ENCODE measurements at regions not wholly inside any gene's neighbourhood (a gene's known extent, or its start where the extent isn't known, plus 50 kb on each side); places are given as distances from the start of the nearest gene placed in this dataset.
"Not testable (repeated sequence)": the region's sequence is repeated elsewhere in the genome, so short reads cannot be mapped to it uniquely, and the experiment has no call there.

DNA sequence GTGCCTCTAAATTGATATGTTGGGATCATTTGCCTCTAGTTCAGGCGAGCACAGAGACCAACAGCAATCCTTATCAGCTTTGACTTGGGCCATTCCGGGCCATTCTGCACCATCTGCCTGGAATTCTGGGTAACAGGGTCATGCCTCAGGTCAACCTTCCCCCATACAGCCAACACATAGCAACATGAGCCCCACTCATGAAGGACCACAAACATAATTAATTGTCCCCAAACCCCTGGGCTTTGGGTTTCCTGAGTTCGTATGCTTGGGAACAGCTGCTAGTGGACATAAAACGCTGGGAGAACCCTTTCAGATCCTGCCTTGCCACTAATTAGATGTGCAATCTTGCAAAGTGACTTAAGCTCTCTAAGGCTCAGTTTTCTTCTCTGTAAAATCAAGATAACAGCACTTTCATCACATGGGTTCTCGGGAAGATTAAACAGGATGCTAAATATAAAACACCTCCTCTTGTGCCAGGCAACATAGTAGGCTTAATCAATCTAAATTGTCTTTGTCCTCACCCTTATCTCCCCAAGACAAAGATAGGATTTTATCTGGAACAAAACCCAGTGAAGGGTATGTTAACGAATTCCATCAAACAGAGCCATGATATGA is 426.5 kb downstream of the CD83 start:
- DNase-seq: no peak

DNA sequence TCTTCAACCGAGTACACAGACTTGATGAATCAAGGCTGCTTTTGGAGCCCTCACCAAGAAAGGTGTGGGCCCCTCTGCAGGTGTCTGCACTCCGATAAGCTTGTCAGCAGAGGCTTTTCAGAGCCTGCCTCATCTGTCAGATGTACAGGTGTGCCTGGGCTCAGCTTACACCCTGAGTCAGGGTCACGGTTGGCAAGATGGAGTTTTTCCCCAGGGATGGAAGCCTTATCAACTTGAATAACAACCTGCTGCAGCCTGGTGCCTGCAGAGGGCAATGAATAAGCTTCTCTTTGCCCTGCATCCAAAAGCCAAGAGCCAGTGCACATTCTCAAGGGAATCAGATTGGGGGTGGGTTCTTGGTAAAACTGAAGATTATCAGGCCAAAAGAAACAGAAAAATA is 427.1 kb downstream of the CD83 start:
- no peak for DNase-seq

DNA sequence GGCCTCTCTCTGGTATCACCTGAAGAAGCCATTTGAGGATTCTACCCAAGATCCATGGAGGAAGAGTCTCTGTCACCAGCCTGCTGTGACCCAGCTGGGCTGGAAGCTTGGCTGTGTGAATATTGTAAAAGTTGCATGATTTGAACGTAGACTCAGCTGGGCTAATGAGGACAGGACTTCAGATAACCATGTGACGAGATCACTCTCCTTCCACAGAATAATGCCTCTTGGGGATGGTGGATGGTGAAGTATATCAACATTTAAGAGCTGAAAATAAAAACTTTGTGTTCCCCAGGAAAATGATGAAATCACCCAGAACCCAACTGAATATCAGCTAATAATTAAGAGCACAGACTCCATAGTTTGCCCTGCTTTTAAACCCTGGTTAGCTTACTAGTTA is 427.9 kb downstream of the CD83 start:
- DNase-seq: no peak

DNA sequence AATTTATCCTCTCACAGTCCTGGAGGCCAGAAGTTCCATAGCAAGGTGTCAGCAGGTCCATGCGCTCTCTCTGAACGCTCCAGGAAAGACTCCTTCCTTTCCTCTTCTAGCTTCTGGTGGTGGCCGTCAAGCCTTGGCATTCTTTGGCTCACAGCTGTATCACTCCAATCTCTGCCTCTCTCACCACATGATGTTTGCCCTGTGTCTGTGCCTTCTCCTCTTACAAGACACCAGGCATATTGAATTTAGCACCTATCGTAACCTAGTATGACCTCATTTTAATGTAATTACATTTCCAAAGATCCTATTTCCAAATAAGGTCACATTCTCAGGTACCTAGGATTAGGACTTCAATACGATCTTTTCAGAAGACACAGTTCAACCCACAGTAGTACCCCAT is 428.5 kb downstream of the CD83 start:
- no peak for DNase-seq

DNA sequence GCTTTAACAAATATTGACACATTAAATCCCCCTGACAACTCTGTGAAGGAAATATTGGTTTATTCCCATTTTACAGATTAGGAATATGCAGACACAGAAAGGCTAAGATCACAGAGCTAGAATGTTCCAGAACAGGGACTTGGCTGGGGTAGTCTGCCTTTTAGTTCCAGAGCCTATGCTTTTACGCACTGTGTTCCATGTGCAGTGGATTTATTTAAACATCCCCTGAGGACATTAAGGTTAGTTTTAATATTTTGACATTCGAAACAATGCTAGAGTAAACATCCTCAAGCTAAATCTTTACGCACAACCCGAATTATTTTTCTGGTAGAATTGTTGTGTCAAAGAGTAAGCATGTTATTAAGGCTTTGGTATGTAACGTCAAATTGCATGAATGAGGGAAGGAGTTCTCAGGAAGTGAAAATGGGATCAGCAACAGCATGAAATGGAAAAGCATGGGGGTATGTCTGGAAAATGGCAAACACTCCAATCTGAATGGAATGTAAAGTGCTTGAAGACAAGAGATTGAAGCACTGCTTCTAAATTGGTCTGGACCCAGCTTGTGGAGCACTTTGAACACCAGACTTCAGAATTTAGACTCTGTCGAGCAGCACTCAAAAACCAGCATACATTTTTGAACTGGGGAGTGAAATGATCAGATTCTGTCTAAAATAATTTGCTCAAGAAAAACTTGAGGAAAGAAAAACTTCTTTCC is 429.9 kb downstream of the CD83 start:
- no peak for DNase-seq

DNA sequence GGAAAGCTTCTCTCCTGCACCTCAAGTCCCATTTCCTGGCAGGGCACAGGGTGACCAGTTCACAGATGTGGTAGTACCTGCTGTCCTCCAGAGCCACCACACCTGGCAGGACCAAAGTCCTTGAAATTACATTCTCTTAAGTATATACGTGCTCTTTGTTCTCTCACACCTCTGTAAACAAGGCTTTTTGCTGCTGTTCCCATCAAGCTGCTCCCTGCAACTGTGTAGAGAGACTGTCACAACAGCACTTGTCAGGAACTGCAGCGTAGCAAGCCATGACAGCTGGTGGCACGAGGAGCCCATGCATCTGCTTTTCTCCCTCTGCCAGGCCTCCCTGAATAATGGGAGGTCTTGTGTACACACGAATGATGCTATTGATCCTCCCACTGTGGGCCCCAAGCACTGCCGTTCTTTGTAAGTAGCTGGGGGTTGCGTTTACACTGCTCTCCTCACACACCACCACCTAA is 431.8 kb downstream of the CD83 start:
- DNase-seq: no peak

DNA sequence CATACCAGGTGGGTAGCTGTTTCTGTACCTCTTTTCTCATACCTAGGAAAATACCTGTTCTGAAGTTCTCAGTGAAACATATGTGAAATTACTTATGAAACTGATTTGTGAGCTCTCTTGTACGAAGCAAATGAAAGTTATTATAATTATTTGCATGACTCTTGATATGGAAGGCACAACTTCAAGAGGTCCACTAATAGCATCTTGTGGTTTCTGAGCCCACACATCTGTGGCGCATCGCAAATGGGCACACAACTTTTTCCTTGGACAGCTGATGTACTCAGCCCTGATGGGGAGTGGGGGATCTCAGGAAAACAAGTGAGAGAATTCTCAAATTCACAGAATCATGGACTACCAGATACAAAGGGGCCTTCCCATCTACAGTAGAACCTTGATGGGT is 432.3 kb downstream of the CD83 start:
- no peak for DNase-seq

DNA sequence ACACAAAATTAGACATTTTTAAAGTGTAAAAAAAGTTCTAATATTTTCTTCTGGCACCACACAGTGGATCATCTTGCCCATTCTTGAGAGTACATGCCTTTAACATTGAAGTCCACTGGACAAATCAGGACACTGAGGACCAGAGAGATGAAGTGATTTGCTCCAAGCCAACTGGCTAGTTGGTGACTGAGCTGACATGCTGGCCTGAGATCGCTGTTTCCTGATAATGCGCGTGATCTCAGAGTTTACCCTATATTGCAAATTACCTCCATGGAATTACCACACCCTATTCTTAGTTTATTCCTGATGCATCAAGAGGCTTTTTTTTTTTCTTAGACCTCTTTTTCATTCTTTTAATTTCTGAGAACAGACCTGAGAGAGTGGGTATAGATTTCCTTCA is 432.8 kb downstream of the CD83 start:
- DNase-seq: no peak

DNA sequence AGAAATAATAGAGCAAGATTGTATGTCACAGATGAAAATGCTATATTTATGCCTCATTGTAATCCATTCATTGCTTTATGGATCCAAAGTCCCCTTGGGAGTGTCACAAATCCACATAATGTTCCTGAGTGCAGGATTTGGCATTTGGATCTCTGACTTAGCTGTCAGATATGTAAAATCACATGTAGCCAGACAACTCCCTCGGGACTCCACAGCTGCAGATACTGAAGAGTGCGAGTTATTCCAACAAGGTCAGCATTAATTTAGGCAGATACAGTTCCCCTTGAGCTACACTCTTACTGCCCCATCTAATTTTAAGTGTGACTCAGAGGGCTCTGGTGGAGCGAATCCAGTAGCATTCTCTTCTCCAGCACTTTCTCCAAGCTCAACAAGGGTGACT is 433.2 kb downstream of the CD83 start:
- DNase-seq: no peak

DNA sequence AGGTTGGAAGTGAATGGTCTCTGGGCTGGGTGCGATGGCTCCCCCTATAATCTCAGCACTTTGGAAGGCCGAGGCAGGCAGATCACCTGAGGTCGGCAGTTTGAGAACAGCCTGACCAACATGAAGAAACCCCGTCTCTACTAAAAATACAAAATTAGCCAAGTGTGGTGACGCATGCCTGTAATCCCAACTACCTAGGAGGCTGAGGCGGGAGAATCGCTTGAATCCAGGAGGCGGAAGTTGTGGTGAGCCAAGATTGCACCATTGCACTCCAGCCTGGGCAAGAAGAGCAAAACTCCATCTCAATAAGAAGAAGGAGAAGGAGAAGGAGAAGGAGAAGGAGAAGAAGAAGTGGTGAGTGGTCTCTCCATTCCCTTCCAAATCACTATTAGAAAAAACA is 434.0 kb downstream of the CD83 start:
- not testable (repeated sequence) for DNase-seq

DNA sequence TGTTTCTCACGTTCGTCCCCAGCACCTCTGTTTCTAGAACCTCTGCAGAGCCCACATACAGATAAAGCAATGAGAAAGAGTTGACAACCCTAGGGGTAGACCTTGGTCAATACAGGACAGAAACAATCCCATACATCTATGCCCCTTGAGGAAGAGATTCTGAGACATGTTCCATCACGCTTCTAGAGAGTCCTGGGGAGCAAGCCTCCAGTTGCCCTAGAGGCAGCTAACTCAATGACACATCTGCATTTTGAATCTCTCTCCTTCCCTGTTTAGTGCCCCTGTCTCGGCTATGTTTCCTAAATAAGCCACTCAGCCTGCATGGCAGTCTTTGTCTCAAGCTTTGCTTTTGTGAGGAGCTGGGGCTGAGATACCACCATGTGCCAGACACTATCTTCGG is 435.3 kb downstream of the CD83 start:
- DNase-seq: no peak

DNA sequence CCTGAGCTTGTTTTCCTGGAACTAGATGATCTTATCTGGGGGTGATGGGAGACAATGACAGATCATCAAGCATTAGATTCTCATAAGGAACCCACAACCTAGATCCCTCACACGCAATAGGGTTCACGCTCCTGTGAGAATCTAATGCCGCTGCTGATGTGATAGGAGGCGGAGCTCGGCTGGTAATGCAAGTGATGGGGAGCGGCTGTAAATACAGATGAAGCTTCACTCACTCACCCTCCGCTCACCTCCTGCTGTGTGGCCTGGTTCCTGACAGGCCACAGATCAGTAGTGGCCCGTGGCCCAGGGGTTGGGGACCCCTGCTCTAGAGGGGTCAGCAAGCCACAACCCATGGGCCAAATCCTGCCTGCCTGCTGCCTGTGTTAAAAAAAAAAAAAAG is 435.9 kb downstream of the CD83 start:
- DNase-seq: no peak

DNA sequence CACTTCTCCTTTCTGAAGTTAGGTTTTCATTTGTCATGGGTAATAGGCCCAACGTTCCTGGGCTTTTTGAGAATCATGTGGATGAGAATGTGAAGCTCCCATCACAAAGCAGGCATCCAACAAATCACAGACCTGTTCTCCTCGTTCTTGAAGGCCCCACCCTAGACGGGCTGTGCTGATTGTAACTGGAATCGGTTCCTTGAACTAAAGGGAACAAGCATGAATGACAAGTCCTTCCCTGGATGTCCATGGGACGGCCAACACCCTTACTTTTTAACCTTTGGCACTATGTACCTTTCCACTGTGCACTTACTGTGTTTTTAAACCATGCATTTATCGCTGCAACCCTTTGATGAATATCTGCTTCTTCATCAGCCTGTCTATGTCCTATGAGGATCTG is 438.2 kb downstream of the CD83 start:
- DNase-seq: no peak

DNA sequence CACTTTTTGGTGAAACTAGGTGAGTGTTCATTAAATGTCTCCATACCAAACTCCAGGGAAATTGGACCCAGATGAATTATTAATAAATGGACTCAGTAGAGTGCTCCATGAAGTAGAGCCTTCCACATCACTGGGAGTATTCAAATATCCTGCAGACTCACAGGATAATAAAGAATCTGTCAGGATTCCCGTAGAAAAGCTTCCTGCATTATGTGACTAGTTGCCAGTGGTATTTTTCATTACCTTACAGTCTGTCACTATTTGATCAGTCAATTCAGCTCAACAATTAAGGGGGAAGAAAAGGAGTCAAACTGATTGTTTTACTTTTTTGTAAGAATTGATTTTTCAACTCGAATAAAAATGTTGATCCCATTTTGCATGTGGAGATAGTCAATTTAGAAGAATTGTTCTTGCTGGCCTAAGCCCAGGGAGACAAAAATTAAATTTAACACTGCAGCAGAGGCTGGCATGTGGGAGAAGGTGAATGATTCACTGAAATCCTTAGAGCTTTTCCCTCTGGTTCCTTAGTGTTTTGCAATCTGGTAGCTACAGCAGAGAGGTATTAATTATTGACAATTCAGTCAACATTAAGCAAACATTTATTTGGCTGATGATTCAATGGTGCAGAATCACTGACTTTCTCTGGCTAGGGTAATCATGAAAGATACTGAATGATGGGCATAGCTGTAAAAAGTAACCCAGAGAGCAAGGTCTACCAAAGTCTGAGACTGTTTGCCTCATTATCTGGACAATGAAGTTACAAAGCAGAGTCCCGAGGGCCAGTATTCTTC is 442.4 kb downstream of the CD83 start:
- DNase-seq: no peak

DNA sequence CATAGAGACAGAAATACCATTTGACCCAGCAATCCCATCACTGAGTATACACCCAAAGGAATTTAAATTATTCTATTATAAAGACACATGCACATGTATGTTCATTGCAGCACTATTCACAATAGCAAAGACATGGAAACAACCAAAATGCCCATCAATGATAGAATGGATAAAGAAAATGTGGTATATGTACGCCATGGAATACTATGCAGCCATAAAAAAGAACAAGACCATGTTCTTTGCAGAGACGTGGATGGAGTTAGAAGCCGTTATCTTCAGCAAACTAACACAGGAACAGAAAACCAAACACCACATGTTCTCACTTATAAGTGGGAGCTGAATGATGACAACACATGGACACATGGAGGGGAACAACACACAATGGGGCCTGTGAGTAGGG is 444.0 kb downstream of the CD83 start:
- DNase-seq: not testable (repeated sequence)

DNA sequence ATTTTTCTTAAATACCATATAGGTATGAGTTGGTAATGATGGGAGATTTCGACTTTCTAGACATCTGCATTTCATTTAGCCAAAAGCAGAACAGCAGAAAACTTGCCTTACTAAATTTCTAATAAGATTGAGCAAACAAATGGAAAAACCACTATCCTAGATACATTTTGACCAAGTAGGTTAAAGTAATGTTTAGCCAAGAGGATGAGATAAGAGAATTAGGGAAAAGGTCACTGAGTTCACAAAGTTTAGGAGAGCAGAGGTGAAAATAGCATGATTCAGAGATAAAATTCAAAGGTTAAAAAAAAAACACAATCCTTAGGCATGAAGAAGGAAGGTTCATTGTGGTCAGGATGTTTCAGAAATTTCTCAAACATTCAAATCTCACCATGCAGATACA is 450.3 kb downstream of the CD83 start:
- no peak for DNase-seq

DNA sequence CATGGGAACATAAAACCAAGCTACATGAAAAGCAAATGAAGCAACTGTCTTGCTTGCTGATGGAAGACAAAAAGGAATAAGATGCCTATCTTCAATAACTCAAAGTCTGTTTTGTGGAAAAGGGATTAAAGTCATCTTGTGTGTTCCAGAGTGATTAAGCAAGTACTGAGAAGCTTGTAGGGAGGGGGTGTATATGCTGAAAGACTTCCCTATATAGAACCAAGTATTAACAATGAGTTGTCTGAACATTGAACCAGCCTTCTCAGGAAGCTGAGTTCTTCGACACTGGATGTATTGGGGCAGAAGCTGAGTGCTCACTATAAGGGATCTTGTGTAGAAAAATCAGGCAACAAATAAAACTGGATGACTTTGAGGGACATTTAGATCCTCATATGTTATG is 451.8 kb downstream of the CD83 start:
- no peak for DNase-seq

DNA sequence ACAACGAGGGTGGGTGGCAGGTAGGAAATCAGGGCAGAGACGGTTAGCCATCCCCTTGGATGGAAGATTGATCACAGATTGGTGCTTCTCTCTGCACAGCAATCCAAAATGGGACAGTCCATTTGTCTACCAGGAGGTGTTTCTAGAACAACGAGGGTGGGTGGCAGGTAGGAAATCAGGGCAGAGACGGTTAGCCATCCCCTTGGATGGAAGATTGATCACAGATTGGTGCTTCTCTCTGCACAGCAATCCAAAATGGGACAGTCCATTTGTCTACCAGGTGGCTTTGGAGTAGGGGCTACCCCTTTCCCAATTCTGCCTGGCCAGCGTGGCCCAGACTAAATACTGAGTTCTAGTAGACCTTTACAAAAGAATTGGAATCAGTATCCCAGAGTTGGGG is 452.3 kb downstream of the CD83 start:
- not testable (repeated sequence) for DNase-seq

DNA sequence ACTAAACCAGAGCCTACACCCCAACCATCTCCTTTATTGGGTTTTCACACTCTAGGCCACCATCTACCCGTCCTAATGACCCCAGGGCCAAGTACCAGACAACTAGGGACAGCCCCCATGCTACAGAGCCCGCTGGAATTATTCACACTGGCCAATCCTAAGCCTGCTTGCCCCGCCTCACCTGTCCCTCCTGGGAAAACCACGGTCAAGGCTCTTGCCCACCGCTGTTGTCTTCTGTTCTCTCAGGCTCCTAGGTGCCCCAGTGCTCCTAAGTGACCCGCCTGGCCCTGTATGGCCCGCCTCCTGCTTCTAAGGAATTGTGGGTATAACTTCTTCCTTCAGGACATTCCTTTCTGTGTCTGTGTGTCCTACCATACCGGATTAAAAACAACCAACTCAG is 453.4 kb downstream of the CD83 start:
- DNase-seq: no peak

DNA sequence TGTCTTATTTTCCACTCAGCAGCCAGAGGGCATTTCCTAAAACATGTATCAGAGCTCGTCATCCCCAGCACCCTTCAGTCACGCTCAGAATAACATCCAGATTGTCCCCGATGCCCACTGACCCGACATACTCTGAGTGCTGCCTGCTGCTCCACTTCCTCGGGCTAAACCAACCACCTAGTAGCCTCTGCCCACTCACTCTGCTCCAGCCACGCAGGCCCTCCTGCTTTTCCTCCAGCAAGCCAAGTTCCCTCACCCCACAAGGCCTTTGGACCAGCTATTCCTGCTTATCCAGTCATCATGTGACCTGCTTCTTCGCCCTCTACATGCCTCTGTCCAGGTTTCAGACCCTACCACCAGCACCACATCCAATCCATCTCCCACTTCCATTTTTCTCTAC is 454.2 kb downstream of the CD83 start:
- DNase-seq: no peak

DNA sequence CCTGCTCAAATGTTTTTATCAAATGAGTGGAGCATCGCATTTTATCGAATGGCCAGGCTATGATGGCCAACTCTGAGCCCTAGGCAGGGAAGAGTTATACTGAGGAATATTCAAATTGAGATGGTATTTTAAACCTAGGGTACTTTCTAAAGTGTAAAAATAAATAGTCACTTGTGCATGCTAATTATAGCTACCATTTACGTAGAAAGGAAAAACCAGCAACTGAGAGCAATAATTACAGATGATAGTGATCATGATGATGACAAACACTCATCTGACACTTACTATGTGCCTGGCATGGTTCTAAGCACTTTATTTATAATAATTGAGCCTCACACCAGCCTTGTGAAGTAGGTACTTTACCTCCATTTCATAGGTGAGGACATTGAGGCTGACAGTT is 455.7 kb downstream of the CD83 start:
- DNase-seq: no peak

DNA sequence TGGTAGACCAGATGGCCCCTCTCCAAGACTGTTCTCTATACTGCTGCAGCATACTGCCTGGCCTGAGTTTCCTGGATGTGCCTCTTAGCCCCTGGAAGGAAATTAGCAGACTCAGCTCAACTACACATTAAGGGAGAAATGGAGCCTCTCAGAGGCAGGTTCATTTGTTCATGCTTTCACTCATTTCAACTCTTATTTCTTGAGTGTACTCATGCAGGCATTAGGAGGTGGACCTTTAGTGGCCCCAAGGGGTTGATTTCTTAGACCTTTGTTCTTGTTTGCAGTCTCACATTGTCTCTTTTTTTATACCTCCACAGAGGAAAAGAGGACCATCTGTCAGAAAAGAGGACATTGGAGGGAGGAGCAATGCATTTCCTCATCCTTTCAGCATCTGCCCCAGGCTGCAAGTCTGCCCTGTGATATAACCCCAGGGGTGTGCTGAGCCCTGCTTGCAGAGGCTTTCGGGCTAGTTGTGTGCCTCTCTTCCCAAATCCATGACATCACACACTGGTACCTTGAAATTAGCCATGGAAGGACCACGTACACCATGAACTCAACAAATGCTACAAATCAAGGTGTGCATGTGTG is 456.2 kb downstream of the CD83 start:
- no peak for DNase-seq

DNA sequence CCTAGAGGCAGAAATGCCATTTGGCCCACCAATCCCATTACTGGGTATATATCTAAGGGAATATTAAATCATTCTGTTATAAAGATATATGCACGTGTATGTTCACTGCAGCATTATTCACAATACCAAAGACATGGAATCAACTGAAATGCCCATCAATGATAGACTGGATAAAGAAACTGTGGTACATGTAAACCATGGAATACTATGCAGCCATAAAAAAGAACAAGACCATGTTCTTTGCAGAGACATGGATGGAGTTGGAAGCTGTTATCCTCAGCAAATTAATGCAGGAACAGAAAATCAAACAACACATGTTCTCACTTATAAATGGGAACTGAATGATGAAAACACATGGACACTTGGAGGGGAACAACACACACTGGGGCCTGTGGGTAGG is 458.4 kb downstream of the CD83 start:
- DNase-seq: no peak

DNA sequence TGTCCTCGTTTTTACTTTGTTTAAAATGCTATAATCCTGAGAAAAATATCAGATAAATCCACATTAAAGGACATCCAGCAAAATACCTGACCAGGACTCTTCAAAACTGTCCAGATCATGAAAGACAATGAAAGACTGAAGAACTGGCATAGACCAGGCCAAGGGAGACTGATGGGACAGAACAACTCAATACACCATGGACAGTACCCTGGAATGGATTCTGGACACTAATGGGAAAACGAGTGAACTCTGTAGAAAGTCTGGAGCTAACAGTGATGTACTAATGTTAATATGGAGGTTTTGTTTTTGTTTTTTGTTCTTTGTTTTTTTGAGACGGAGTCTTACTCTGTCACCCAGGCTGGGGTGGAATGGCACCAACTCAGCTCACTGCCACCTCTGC is 461.4 kb downstream of the CD83 start:
- DNase-seq: no peak

Measured in activated CD4-positive, alpha-beta T cell treated with anti-CD3 and anti-CD28 coated beads for 4 hours (primary cell).